ENCODE measurements at regions not wholly inside any gene's neighbourhood (a gene's known extent, or its start where the extent isn't known, plus 50 kb on each side); places are given as distances from the start of the nearest gene placed in this dataset.

- DNase-seq: no peak
Measured at GRCh38 chr14:76551906-76552305, 176.0 kb downstream of the ESRRB start.

GRCh38 chr14:76564471-76565422 is 188.8 kb downstream of the ESRRB start:
- no peak for DNase-seq

GRCh38 chr14:76566439-76566838 is 190.5 kb downstream of the ESRRB start:
- DNase-seq: no peak

- no peak for DNase-seq
Measured at GRCh38 chr14:76574416-76575095, 186.7 kb upstream of the VASH1 start.

- no peak for DNase-seq
Measured at GRCh38 chr14:76575108-76575507, 186.2 kb upstream of the VASH1 start.

GRCh38 chr14:76576047-76576741 is 185.1 kb upstream of the VASH1 start:
- DNase-seq: no peak

- no peak for DNase-seq
Measured at GRCh38 chr14:76577090-76577489, 184.2 kb upstream of the VASH1 start.

- no peak for DNase-seq
Measured at GRCh38 chr14:76577837-76578236, 183.4 kb upstream of the VASH1 start.

- no peak for DNase-seq
Measured at GRCh38 chr14:76580399-76580798, 180.9 kb upstream of the VASH1 start.

- DNase-seq: no peak
Measured at GRCh38 chr14:76580967-76581366, 180.3 kb upstream of the VASH1 start.

- no peak for DNase-seq
Measured at GRCh38 chr14:76581592-76581991, 179.7 kb upstream of the VASH1 start.

GRCh38 chr14:76582447-76582846 is 178.8 kb upstream of the VASH1 start:
- DNase-seq: no peak

GRCh38 chr14:76583174-76583573 is 178.1 kb upstream of the VASH1 start:
- DNase-seq: no peak

GRCh38 chr14:76583805-76584204 is 177.5 kb upstream of the VASH1 start:
- no peak for DNase-seq

GRCh38 chr14:76584271-76584702 is 177.0 kb upstream of the VASH1 start:
- no peak for DNase-seq

- DNase-seq: no peak
Measured at GRCh38 chr14:76585616-76586015, 175.7 kb upstream of the VASH1 start.

GRCh38 chr14:76589246-76589645 is 172.0 kb upstream of the VASH1 start:
- no peak for DNase-seq

GRCh38 chr14:76591266-76591665 is 170.0 kb upstream of the VASH1 start:
- DNase-seq: no peak

GRCh38 chr14:76595266-76595665 is 166.0 kb upstream of the VASH1 start:
- DNase-seq: no peak

- no peak for DNase-seq
Measured at GRCh38 chr14:76597387-76597786, 163.9 kb upstream of the VASH1 start.

- no peak for DNase-seq
Measured at GRCh38 chr14:76599141-76599540, 162.1 kb upstream of the VASH1 start.

GRCh38 chr14:76599559-76600287 is 161.5 kb upstream of the VASH1 start:
- no peak for DNase-seq

- no peak for DNase-seq
Measured at GRCh38 chr14:76603713-76604112, 157.6 kb upstream of the VASH1 start.

All from NCI-H1930 (cell line).